Retinal pigment epithelial cell (primary cell): ENCODE measurements at regions not wholly inside any gene's neighbourhood (a gene's known extent, or its start where the extent isn't known, plus 50 kb on each side); places are given as distances from the start of the nearest gene placed in this dataset.
"Not testable (repeated sequence)": the region's sequence is repeated elsewhere in the genome, so short reads cannot be mapped to it uniquely, and the experiment has no call there.

Experiments used
- DNase-seq: peaks from one replicate; pipeline ENCODE4 v3.0.0-alpha.2; 2010; ENCODE audit warnings: low read depth
- H3K4me3 ChIP-seq: 2 replicates; pipeline ENCODE4 v1.5.1; 2011; ENCODE audit warnings: mild to moderate bottlenecking, low read length, control low read depth, moderate library complexity
- TF ChIP-seq, protein P1 (sequence below): conservative IDR thresholded peaks from 2 replicates; pipeline ENCODE4 v1.5.1; 2011; ENCODE audit warnings: low read depth, low read length, control low read depth, inconsistent platforms

DNA sequence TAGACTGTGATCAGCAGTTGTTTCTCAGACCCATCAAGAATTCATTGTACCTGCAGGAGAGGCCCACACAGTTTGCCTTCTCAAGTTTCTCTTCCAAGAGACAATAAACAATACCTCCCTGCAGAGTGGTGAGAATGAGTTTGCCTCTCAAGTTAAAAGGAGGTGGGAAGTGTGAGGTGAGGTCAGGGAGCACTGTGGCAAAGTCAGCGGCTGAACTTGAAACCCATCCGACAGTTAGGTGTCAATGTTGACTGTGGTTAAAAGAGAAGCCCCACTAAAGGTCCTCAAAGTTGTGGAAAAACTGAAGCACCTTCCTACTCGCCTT, 72.9 kb upstream of the TSC22D1 start:
- no peak overlapping the region for H3K4me3 ChIP-seq
- DNase-seq = no peak
- TF ChIP-seq, protein P1, sequence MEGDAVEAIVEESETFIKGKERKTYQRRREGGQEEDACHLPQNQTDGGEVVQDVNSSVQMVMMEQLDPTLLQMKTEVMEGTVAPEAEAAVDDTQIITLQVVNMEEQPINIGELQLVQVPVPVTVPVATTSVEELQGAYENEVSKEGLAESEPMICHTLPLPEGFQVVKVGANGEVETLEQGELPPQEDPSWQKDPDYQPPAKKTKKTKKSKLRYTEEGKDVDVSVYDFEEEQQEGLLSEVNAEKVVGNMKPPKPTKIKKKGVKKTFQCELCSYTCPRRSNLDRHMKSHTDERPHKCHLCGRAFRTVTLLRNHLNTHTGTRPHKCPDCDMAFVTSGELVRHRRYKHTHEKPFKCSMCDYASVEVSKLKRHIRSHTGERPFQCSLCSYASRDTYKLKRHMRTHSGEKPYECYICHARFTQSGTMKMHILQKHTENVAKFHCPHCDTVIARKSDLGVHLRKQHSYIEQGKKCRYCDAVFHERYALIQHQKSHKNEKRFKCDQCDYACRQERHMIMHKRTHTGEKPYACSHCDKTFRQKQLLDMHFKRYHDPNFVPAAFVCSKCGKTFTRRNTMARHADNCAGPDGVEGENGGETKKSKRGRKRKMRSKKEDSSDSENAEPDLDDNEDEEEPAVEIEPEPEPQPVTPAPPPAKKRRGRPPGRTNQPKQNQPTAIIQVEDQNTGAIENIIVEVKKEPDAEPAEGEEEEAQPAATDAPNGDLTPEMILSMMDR = no peak

DNA sequence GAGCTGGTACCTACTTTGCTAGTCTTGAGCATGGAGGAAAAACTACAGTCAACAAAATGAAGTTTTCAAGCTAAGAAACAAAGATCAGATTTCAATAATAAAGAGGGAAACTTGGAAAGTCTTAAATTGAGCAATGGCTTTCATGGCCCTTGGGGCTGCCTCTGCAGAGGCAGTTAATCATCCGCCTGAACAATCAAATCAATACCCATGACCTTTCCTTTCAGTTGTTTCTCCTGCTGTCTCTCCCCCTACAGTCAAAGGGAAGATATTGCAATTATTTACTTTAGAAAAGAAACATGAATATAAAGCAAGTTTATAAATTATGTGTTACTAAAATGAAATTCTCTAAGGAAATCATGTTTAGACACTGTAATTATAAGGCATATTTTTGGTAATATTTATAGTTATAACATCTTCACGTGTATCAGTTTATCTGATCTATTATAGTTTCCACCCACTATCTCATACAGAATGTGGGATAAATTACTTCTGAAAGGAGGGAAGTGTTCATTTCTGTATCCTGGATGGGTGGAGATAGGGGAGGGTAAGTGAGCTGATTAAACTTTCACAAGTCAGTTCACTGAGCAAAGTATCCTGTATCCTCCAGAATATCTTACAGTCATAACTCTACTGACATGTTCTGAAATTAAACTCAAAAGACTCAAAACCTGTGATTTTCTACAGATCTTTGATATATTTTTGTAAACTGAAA, 72.4 kb upstream of the TSC22D1 start:
- DNase-seq = no peak
- TF ChIP-seq, protein P1 = peak; percentile 54

DNA sequence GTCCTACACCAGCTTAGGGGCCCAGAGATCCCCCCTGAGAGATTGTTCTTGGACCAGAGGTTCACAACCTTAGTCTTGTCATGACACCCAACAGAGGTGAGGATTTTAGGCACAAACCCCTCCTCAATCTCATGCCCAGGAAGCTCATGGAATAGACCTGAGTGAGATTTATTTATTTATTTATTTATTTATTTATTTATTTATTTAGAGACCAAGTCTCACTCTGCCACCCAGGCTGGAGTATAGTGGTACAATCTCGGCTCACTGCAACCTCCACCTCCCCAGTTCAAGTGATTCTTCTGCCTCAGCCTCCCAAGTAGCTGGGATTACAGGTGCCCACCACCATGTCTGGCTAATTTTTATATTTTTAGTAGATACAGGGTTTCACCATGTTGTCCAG, 71.4 kb upstream of the TSC22D1 start:
- not testable (repeated sequence) for DNase-seq, H3K4me3 ChIP-seq

More for the DNA sequence above, 72.4 kb upstream of the TSC22D1 start:
- H3K4me3 ChIP-seq = no peak overlapping the region

DNA sequence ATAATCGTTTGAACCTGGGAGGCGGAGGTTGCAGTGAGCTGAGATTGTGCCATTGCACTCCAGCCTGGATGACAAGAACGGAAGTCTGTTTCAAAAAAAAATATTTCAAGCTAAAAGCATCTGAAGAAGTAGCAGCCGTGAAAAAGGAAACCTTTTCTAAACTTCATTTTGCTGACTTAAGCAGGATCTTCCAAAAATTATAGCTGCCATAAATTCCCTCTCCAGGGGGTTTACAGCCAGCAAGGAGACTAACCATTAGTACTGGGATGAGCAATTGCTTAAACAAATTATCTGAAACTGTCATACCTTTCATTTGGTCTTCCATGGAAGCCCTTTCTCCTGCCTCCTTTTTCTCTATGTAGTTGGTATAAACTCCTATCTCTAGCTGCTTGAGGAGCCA, 69.9 kb upstream of the TSC22D1 start:
- H3K4me3 ChIP-seq = no peak overlapping the region
- TF ChIP-seq, protein P1 = no peak
- DNase-seq = no peak

DNA sequence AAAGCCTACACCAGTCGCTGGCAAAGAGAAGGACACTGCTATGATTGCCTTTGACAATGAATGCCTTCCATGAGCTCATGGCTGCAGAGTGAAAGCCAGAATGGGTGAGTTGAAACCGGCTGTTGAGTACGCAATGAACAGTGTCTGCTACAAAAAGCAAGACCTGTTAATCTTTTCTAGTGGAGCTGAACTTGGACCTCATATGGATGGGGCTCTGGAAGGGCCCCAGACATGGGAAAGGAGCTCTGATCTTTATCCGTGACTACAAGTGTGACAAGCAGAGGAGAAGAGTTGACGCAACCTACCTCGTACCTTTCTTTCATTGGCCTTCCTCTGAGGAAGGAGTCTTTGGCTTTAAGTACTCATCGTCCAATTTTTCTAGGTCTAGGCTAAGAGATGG, 67.1 kb upstream of the TSC22D1 start:
- no peak for DNase-seq
- TF ChIP-seq, protein P1 = no peak
- H3K4me3 ChIP-seq = no peak overlapping the region

DNA sequence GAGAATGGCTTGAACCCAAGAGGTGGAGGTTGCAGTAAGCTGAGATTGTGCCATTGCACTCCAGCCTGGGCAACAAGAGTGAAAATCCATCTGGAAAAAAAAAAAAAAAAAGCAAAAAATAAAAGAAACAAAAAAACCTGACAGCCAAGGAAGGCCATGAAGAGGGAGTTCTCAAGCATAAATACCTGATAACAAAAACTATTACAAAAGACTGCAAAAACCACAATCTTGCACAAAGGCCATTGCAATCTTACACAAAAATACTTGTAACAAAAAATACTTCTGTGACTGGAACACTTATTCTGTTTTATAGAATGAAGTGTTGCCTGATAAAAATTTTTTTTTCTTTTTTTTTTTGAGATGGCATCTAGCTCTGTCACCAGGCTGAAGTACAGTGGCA, 61.5 kb upstream of the TSC22D1 start:
- H3K4me3 ChIP-seq = no peak overlapping the region
- TF ChIP-seq, protein P1 = no peak
- no peak for DNase-seq

DNA sequence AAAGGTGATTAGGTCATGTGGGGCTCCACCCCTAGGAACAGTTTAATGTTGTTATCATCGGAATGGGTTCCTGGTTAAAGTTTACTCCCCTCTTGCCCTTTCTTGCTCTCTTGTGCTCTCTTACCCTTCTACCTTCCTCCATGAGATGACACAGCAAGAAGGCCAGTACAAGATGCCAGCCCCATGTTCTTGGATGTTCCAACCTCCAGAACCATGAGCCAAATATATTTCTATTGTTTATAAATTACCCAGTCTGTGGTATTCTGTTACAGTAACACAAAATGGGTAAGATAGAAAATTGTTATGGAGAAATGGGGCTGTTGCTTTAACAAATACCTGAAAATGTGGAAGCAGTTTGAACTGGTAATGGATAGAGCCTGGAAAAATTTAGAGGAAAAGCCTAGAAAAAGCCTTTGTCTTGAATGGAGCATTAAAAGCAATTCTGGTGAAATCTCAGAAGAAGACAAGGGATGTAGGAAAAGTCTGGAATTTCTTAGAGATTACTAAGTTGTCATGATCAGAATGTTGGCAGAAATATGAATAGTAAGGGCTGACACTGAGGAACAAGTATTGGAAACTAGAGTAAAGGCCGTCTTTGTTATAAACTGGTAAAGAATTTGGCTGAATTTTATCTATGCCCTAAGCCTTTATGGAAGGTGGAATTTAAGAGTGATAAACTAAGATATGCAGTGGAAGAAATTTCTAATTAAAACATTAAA, 53.5 kb upstream of the TSC22D1 start:
- DNase-seq = peak; percentile 61
- TF ChIP-seq, protein P1 = no peak
- no peak overlapping the region for H3K4me3 ChIP-seq

DNA sequence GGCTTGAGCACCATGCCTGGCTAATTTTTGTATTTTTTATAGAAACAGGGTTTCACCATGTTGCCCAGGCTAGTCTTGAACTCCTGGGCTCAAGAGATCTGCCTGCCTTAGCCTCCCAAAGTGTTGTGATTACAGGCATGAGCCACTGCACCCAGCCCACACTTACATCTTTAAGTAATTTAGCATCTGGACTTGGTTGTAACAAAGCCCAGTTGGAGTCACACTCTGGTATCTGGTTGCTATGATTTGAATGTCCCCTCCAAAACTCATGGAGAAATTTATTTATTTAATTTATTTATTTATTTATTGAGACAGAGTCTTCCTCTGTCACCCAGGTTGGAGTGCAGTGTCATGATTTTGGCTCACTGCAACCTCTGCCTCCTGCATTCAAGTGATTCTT, 52.7 kb upstream of the TSC22D1 start:
- H3K4me3 ChIP-seq, DNase-seq: not testable (repeated sequence)
